Dendritic cell treated with granulocyte-macrophage colony-stimulating factor and Interleukin-4, amounts not matched to agents 40 ng/mL and 50 ng/mL, for 4 days (primary cell): ENCODE measurements at regions not wholly inside any gene's neighbourhood (a gene's known extent, or its start where the extent isn't known, plus 50 kb on each side); places are given as distances from the start of the nearest gene placed in this dataset.

Source experiments
- H3K27ac Mint-ChIP-seq: one replicate; pipeline ENCODE4 v1.8.0; 2022; ENCODE audit warnings: mild to moderate bottlenecking, mixed read lengths
- H3K27me3 Mint-ChIP-seq: one replicate; pipeline ENCODE4 v1.8.0; 2022; ENCODE audit warnings: mild to moderate bottlenecking, mixed read lengths
- H3K36me3 Mint-ChIP-seq: one replicate; pipeline ENCODE4 v1.8.0; 2022; ENCODE audit warnings: low read depth, mixed read lengths
- H3K4me1 Mint-ChIP-seq: one replicate; pipeline ENCODE4 v1.8.0; 2022; ENCODE audit warnings: low read depth, mixed read lengths
- H3K4me3 Mint-ChIP-seq: one replicate; pipeline ENCODE4 v1.8.0; 2022; ENCODE audit warnings: mild to moderate bottlenecking, moderate library complexity, mixed read lengths
- H3K9me3 Mint-ChIP-seq: one replicate; pipeline ENCODE4 v1.8.0; 2022; ENCODE audit warnings: mixed read lengths
- intact Hi-C: fragments of 100-400 bp; cut with micrococcal nuclease; formaldehyde crosslinking; loops from one replicate; pipeline ENCODE4 v1.15.0; 2022

GRCh38 chr4:188619456-188620149 lies 480.4 kb downstream of the TRIML1 start:
- intact Hi-C loops: no loop called here

DNA sequence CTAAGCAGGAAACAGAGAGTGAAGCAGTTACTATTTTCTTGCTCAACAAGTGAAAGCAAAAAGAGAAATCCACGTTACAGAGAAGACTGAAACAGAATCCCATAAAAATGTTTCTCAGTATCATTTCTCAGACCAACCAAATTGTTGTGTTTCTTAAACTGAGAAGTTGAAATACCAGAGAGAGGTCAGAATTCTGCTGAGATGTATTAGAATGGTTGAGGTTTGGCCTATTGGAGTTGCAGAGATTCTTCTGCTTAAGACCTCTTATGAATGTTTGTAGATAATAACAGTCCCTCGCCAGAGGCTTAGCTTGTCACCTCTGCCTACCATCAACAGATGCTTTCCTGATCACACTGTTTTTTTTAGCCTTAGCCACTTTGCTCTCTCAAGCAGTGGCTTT lies 481.4 kb downstream of the TRIML1 start:
- H3K4me3 Mint-ChIP-seq: no peak overlapping the region
- H3K27me3 Mint-ChIP-seq: no peaks in the 10 kb centered on the region
- H3K4me1 Mint-ChIP-seq: no peaks in the 10 kb centered on the region
- peaks cover 21% of the 10 kb centered on the region for H3K9me3 Mint-ChIP-seq
- intact Hi-C loops: no loop called here
- no peak overlapping the region for H3K27ac Mint-ChIP-seq
- no peaks in the 10 kb centered on the region for H3K36me3 Mint-ChIP-seq

More at GRCh38 chr4:188619456-188620149, 480.4 kb downstream of the TRIML1 start:
- peaks cover 23% of the 10 kb centered on the region for H3K9me3 Mint-ChIP-seq
- H3K4me1 Mint-ChIP-seq: no peaks in the 10 kb centered on the region
- no peaks in the 10 kb centered on the region for H3K36me3 Mint-ChIP-seq
- no peak overlapping the region for H3K27ac Mint-ChIP-seq
- no peaks in the 10 kb centered on the region for H3K27me3 Mint-ChIP-seq
- no peak overlapping the region for H3K4me3 Mint-ChIP-seq

GRCh38 chr4:188623314-188623854 lies 484.1 kb downstream of the TRIML1 start:
- Mint-ChIP-seq H3K4me3 (no peak overlapping the region), H3K27ac (no peak overlapping the region), H3K36me3 (no peaks in the 10 kb centered on the region), H3K9me3 (peaks cover 9% of the 10 kb centered on the region), H3K27me3 (no peaks in the 10 kb centered on the region), H3K4me1 (no peaks in the 10 kb centered on the region)
- intact Hi-C loops: no loop called here

- H3K27me3 Mint-ChIP-seq: no peaks in the 10 kb centered on the region
- no peak overlapping the region for H3K27ac Mint-ChIP-seq
- intact Hi-C loops: no loop called here
- H3K9me3 Mint-ChIP-seq: peaks cover 9% of the 10 kb centered on the region
- no peak overlapping the region for H3K4me3 Mint-ChIP-seq
- H3K4me1 Mint-ChIP-seq: no peaks in the 10 kb centered on the region
- H3K36me3 Mint-ChIP-seq: no peaks in the 10 kb centered on the region
These were observed 485.1 kb downstream of the TRIML1 start for GRCh38 chr4:188624370-188624769.

DNA sequence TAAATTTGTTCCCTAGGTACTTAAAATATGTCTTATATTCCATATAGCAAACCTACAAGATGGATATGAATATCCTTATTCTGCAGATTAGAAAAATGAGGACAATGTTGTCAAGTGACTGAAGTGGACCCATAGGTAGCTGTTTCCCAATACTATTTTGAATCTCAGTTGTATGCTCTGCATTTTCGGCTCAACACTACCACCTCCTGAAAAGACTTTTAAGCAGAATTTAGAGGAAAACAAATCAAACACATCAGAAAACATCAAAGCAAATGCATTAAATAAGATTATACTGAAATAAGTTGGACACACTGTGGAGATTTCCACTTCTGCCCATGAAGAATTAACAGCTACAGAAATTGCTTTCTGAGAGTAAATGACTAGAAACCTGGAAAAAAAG lies 488.7 kb downstream of the TRIML1 start:
- Mint-ChIP-seq H3K27me3 (no peaks in the 10 kb centered on the region), H3K9me3 (peaks cover 26% of the 10 kb centered on the region), H3K4me1 (no peaks in the 10 kb centered on the region), H3K36me3 (no peaks in the 10 kb centered on the region), H3K4me3 (no peak overlapping the region), H3K27ac (no peak overlapping the region)
- intact Hi-C loops: no loop called here

DNA sequence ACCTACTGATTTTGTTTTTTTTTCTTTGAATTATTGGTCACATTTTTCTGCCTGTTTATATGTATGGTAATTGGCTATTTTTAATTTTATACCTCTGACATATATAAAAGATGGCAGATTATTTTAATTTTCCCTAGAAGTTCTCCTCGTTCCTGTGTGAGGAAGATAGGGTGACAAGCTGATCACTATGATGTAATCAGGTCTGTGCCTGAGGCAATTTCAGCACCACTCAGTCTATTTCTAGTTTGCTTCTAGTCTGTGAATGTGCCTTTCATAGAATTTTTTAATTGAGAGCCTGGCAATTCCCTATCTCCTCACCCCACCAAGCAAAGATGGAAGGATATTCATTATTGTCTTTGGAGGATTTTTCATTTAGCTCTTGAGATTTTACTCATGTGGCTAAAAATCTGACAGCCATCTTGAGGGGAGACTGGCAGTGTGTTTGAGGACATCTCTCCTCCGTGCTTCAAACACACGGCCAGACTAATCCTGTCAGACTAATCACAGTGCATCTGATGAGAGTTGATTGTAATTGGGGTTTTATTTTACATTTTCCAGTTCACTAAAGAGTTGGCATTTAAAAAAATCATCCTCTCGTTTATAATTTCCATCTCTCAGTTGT lies 500.3 kb downstream of the TRIML1 start:
- no peaks in the 10 kb centered on the region for H3K27me3 Mint-ChIP-seq
- H3K27ac Mint-ChIP-seq: no peak overlapping the region
- H3K4me3 Mint-ChIP-seq: no peak overlapping the region
- intact Hi-C loops: no loop called here
- H3K4me1 Mint-ChIP-seq: no peaks in the 10 kb centered on the region
- H3K36me3 Mint-ChIP-seq: no peaks in the 10 kb centered on the region
- H3K9me3 Mint-ChIP-seq: no peaks in the 10 kb centered on the region

DNA sequence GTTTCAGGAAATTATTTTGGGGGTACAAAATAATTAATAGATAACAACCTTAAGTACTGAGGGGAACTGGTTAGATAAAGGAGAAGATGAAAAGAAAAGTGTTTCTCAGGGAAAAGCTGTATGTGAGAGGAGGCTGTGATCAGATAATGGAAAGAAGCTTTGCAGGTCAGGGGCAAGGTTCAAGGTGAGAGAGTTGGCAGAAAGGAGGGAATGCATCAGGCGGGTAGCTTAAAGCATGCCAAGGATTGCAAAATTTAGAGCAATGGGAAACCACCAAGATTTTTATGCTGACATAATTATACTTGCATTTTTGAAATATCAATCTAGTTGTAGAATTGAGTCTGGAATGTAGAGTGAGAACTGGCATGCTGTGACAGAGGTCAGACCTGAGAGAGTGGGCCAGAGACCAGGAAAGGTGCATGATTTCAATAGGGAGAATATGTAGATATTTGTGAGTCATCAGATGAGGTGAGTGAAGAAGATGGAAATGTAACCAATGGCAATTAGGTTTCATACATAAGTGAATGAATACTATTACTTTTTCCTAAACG lies 508.7 kb downstream of the TRIML1 start:
- intact Hi-C loops: no loop called here
- Mint-ChIP-seq H3K4me3 (no peak overlapping the region), H3K36me3 (no peaks in the 10 kb centered on the region), H3K27ac (no peak overlapping the region), H3K27me3 (no peaks in the 10 kb centered on the region), H3K4me1 (no peaks in the 10 kb centered on the region), H3K9me3 (no peaks in the 10 kb centered on the region)

GRCh38 chr4:188649635-188650034 lies 510.4 kb downstream of the TRIML1 start:
- intact Hi-C loops: no loop called here
- Mint-ChIP-seq H3K36me3 (no peaks in the 10 kb centered on the region), H3K4me1 (no peaks in the 10 kb centered on the region), H3K9me3 (no peaks in the 10 kb centered on the region), H3K27ac (no peak overlapping the region), H3K4me3 (no peak overlapping the region), H3K27me3 (no peaks in the 10 kb centered on the region)

GRCh38 chr4:188650516-188650915 lies 511.3 kb downstream of the TRIML1 start:
- Mint-ChIP-seq H3K9me3 (no peaks in the 10 kb centered on the region), H3K27ac (no peak overlapping the region), H3K27me3 (no peaks in the 10 kb centered on the region), H3K36me3 (no peaks in the 10 kb centered on the region), H3K4me1 (no peaks in the 10 kb centered on the region), H3K4me3 (no peak overlapping the region)
- intact Hi-C loops: no loop called here

DNA sequence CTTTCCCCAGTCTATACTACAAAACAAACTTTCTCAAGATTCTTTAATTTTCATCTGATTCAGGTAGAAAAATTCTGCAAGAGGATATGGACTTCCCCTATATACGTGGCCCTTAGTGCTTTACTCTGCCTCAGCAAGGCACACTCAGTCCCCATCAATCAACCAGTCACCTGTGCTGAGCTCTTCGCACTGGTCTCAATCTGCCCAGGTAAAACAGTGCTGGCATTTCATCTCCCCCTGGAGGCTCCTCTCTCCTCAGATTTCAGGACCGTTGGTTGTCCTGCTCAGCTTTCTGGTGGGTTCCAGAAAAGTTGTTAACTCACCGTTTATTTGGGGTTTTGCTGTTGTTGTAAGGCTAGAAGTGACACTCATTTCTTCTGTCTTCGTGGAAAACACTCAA lies 518.1 kb downstream of the TRIML1 start:
- Mint-ChIP-seq H3K4me1 (no peaks in the 10 kb centered on the region), H3K27ac (no peak overlapping the region), H3K4me3 (no peak overlapping the region), H3K36me3 (no peaks in the 10 kb centered on the region), H3K9me3 (peaks cover 26% of the 10 kb centered on the region), H3K27me3 (no peaks in the 10 kb centered on the region)
- intact Hi-C loops: no loop called here

- H3K4me3 Mint-ChIP-seq: no peak overlapping the region
- H3K27me3 Mint-ChIP-seq: no peaks in the 10 kb centered on the region
- no peaks in the 10 kb centered on the region for H3K36me3 Mint-ChIP-seq
- H3K27ac Mint-ChIP-seq: no peak overlapping the region
- peaks cover 36% of the 10 kb centered on the region for H3K9me3 Mint-ChIP-seq
- H3K4me1 Mint-ChIP-seq: no peaks in the 10 kb centered on the region
- intact Hi-C loops: no loop called here
These were observed 519.8 kb downstream of the TRIML1 start for GRCh38 chr4:188658958-188659522.

DNA sequence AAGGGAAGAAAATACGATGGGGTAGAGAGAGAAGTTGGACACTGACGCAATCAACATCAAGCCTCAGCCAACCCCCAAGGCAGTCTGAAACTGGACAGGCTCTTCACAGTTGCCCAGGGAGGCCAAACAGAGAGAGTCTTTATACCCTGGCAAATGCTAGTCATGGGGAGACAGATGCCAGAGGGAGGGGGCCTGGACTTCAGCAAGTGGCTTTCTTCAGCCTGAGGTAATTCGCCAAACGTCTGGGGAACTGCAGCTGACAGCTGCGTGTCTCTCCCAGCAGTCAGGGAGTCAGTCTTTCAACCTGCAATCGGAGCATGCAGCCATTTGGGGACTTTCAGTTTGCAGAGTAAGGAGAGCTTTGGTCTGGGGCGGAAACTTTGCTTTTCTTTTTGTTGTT lies 521.6 kb downstream of the TRIML1 start:
- no peaks in the 10 kb centered on the region for H3K27me3 Mint-ChIP-seq
- no peaks in the 10 kb centered on the region for H3K36me3 Mint-ChIP-seq
- no peaks in the 10 kb centered on the region for H3K4me1 Mint-ChIP-seq
- no peak overlapping the region for H3K27ac Mint-ChIP-seq
- intact Hi-C loops: no loop called here
- peaks cover 42% of the 10 kb centered on the region for H3K9me3 Mint-ChIP-seq
- H3K4me3 Mint-ChIP-seq: no peak overlapping the region

GRCh38 chr4:188661502-188661901 lies 522.3 kb downstream of the TRIML1 start:
- Mint-ChIP-seq H3K27me3 (no peaks in the 10 kb centered on the region), H3K4me1 (no peaks in the 10 kb centered on the region), H3K9me3 (peaks cover 43% of the 10 kb centered on the region), H3K4me3 (no peak overlapping the region), H3K36me3 (no peaks in the 10 kb centered on the region), H3K27ac (no peak overlapping the region)
- intact Hi-C loops: no loop called here

- H3K9me3 Mint-ChIP-seq: peaks cover 49% of the 10 kb centered on the region
- intact Hi-C loops: no loop called here
- H3K4me1 Mint-ChIP-seq: no peaks in the 10 kb centered on the region
- no peak overlapping the region for H3K4me3 Mint-ChIP-seq
- H3K27me3 Mint-ChIP-seq: no peaks in the 10 kb centered on the region
- H3K27ac Mint-ChIP-seq: no peak overlapping the region
- H3K36me3 Mint-ChIP-seq: no peaks in the 10 kb centered on the region
These were observed 524.1 kb downstream of the TRIML1 start for GRCh38 chr4:188663369-188663768.
